H9 (cell line): ENCODE measurements at regions not wholly inside any gene's neighbourhood (a gene's known extent, or its start where the extent isn't known, plus 50 kb on each side); places are given as distances from the start of the nearest gene placed in this dataset.

ENCODE experiments used
- DNase-seq: peaks from one replicate; pipeline ENCODE4 v3.0.0-alpha.2; 2017
- H2AFZ ChIP-seq: one replicate; pipeline ENCODE4 v1.6.1; 2013; ENCODE audit warnings: mild to moderate bottlenecking, low read length, control low read depth, moderate library complexity
- H2AK5ac ChIP-seq: 2 replicates; pipeline ENCODE4 v1.6.1; 2013; ENCODE audit warnings: low read length, control low read depth, mixed read lengths; ENCODE audit not compliant: insufficient read length
- H2BK120ac ChIP-seq: one replicate; pipeline ENCODE4 v1.6.1; 2013; ENCODE audit warnings: low read depth, mild to moderate bottlenecking, low read length, control low read depth, inconsistent platforms; ENCODE audit not compliant: poor library complexity, severe bottlenecking
- H2BK12ac ChIP-seq: 2 replicates; pipeline ENCODE4 v1.6.1; 2013; ENCODE audit warnings: low read length, control low read depth, mixed read lengths, low read depth; ENCODE audit not compliant: insufficient read length
- H2BK15ac ChIP-seq: 2 replicates; pipeline ENCODE4 v1.6.1; 2013; ENCODE audit warnings: low read depth, low read length, control low read depth
- H2BK20ac ChIP-seq: one replicate; pipeline ENCODE4 v1.6.1; 2013; ENCODE audit warnings: low read depth, mild to moderate bottlenecking, low read length, control low read depth, inconsistent platforms; ENCODE audit not compliant: poor library complexity, severe bottlenecking
- H2BK5ac ChIP-seq: 2 replicates; pipeline ENCODE4 v1.6.1; 2013; ENCODE audit warnings: low read length, control low read depth, mixed read lengths; ENCODE audit not compliant: insufficient read length
- H3K14ac ChIP-seq: 2 replicates; pipeline ENCODE4 v1.6.1; 2013; ENCODE audit warnings: low read length, control low read depth; ENCODE audit not compliant: insufficient read depth
- H3K18ac ChIP-seq: 2 replicates; pipeline ENCODE4 v1.6.1; 2013; ENCODE audit warnings: low read depth, mild to moderate bottlenecking, mixed read lengths, low read length, control low read depth; ENCODE audit not compliant: insufficient read length
- H3K23ac ChIP-seq: 2 replicates; pipeline ENCODE4 v1.6.1; 2013; ENCODE audit warnings: low read length, control low read depth, mixed read lengths, low read depth; ENCODE audit not compliant: insufficient read length
- H3K23me2 ChIP-seq: 2 replicates; pipeline ENCODE4 v1.6.1; 2013; ENCODE audit warnings: low read depth, mild to moderate bottlenecking, mixed read lengths, low read length, control low read depth; ENCODE audit not compliant: insufficient read length, poor library complexity, severe bottlenecking
- H3K27ac ChIP-seq: 2 replicates; pipeline ENCODE4 v1.5.1; 2013; ENCODE audit warnings: low read length, control low read depth, mixed read lengths, low read depth; ENCODE audit not compliant: insufficient read length
- H3K27me3 ChIP-seq: 2 replicates; pipeline ENCODE4 v1.6.1; 2013; ENCODE audit warnings: low read length, control low read depth, inconsistent platforms; ENCODE audit not compliant: insufficient read depth
- H3K4ac ChIP-seq: 2 replicates; pipeline ENCODE4 v1.6.1; 2013; ENCODE audit warnings: low read depth, mild to moderate bottlenecking, control low read depth, inconsistent platforms, low read length, moderate library complexity
- H3K4me1 ChIP-seq: 2 replicates; pipeline ENCODE4 v1.6.1; 2013; ENCODE audit warnings: low read length, control low read depth, inconsistent platforms; ENCODE audit not compliant: insufficient read depth
- H3K4me2 ChIP-seq: 2 replicates; pipeline ENCODE4 v1.6.1; 2013; ENCODE audit warnings: low read length, control low read depth, mixed read lengths; ENCODE audit not compliant: insufficient read length, insufficient read depth
- H3K56ac ChIP-seq: 2 replicates; pipeline ENCODE4 v1.6.1; 2013; ENCODE audit warnings: low read depth, mild to moderate bottlenecking, mixed read lengths, low read length, control low read depth; ENCODE audit not compliant: insufficient read length
- H3K79me1 ChIP-seq: 2 replicates; pipeline ENCODE4 v1.6.1; 2013; ENCODE audit warnings: low read depth, mild to moderate bottlenecking, moderate library complexity, low read length, control low read depth, inconsistent platforms; ENCODE audit not compliant: insufficient read depth, poor library complexity, severe bottlenecking
- H3K79me2 ChIP-seq: 2 replicates; pipeline ENCODE4 v1.6.1; 2013; ENCODE audit warnings: low read length, control low read depth, inconsistent platforms; ENCODE audit not compliant: insufficient read depth
- H3K9ac ChIP-seq: 2 replicates; pipeline ENCODE4 v1.6.1; 2013; ENCODE audit warnings: low read length, control low read depth, mixed read lengths; ENCODE audit not compliant: insufficient read length; ENCODE audit errors: extremely low read depth
- H3K9me3 ChIP-seq: one replicate; pipeline ENCODE4 v1.6.1; 2013; ENCODE audit warnings: low read depth, low read length, inconsistent platforms; ENCODE audit not compliant: control insufficient read depth
- H3T11ph ChIP-seq: one replicate; pipeline ENCODE4 v1.6.1; 2013; ENCODE audit warnings: mild to moderate bottlenecking, low read length, control low read depth, inconsistent platforms
- H4K20me1 ChIP-seq: one replicate; pipeline ENCODE4 v1.6.1; 2013; ENCODE audit not compliant: control insufficient read depth, insufficient read length, insufficient read depth
- H4K5ac ChIP-seq: 2 replicates; pipeline ENCODE4 v1.6.1; 2013; ENCODE audit warnings: low read depth, mild to moderate bottlenecking, mixed read lengths, low read length, control low read depth; ENCODE audit not compliant: insufficient read length
- H4K8ac ChIP-seq: replicated peaks from 2 replicates; pipeline ENCODE4 v1.6.1; 2013; ENCODE audit warnings: low read length, control low read depth, mixed read lengths, low read depth; ENCODE audit not compliant: insufficient read length
- H4K91ac ChIP-seq: 2 replicates; pipeline ENCODE4 v1.6.1; 2013; ENCODE audit warnings: low read depth, mild to moderate bottlenecking, moderate library complexity, mixed read lengths, low read length, control low read depth; ENCODE audit not compliant: insufficient read length
- H3K27ac Mint-ChIP-seq, 3 experiments: 2 replicates in 2 of 3; 3 replicates in 1 of 3; pipeline ENCODE4 v1.8.0; 2020 to 2021; ENCODE audit warnings: mixed read lengths in 3 of 3, mild to moderate bottlenecking in 1 of 3, moderate library complexity in 1 of 3
- H3K27me3 Mint-ChIP-seq: 2 replicates; pipeline ENCODE4 v1.8.0; 2021; ENCODE audit warnings: low read depth, mild to moderate bottlenecking, moderate library complexity, mixed read lengths
- H3K36me3 Mint-ChIP-seq, 3 experiments: 2 replicates in 2 of 3; 3 replicates in 1 of 3; pipeline ENCODE4 v1.8.0; 2020 to 2021; ENCODE audit warnings: low read depth in 3 of 3, mixed read lengths in 3 of 3; ENCODE audit not compliant: insufficient read depth in 1 of 3
- H3K4me1 Mint-ChIP-seq, 2 experiments: 2 replicates each; pipeline ENCODE4 v1.8.0; 2020; ENCODE audit warnings: mixed read lengths in 2 of 2
- H3K4me3 Mint-ChIP-seq, 2 experiments: 2 replicates in 1 of 2; 3 replicates in 1 of 2; pipeline ENCODE4 v1.8.0; 2020 to 2021; ENCODE audit warnings: mild to moderate bottlenecking in 2 of 2, mixed read lengths in 2 of 2, moderate library complexity in 1 of 2
- H3K9me3 Mint-ChIP-seq, 2 experiments: 2 replicates in 1 of 2; 3 replicates in 1 of 2; pipeline ENCODE4 v1.8.0; 2020; ENCODE audit warnings: mild to moderate bottlenecking in 2 of 2, mixed read lengths in 2 of 2, moderate library complexity in 1 of 2
- CTCF ChIP-seq: fragments of 200-600 bp; sonication (generic); conservative IDR thresholded peaks from 3 replicates; pipeline ENCODE4 v1.8.0; 2021; ENCODE audit warnings: antibody characterized with exemption, mild to moderate bottlenecking
- WGBS: extraction: QIAGEN DNeasy Blood & Tissue Kit; methylation state at CpG from one replicate; pipeline ENCODE4 v1.1.7; 2013; ENCODE audit warnings: missing lambda C conversion rate, low lambda C conversion rate, mixed read lengths; ENCODE audit not compliant: insufficient read length; ENCODE audit errors: extremely low coverage; 5-methylcytosine and 5-hydroxymethylcytosine counted together

- Histone ChIP-seq H3K23ac (no peak overlapping the region), H4K20me1 (no peaks in the 10 kb centered on the region), H2BK15ac (no peak overlapping the region), H4K91ac (no peak overlapping the region), H3K79me2 (no peaks in the 10 kb centered on the region), H3K56ac (no peak overlapping the region), H3K9me3 (no peaks in the 10 kb centered on the region), H3K4me2 (no peak overlapping the region), H3K27me3 (no peaks in the 10 kb centered on the region), H3T11ph (no peak overlapping the region), H3K4ac (no peak overlapping the region), H2BK12ac (no peak overlapping the region), H3K23me2 (no peaks in the 10 kb centered on the region), H3K4me1 (no peaks in the 10 kb centered on the region), H3K27ac (no peak overlapping the region), H3K18ac (no peak overlapping the region), H2BK20ac (no peak overlapping the region), H3K14ac (no peak overlapping the region), H2AK5ac (no peak overlapping the region), H3K79me1 (no peaks in the 10 kb centered on the region), H4K5ac (no peak overlapping the region), H3K9ac (no peak overlapping the region), H2AFZ (no peak overlapping the region), H2BK5ac (no peak overlapping the region), H4K8ac (no peak overlapping the region), H2BK120ac (no peak overlapping the region)
- peaks cover 0 to 5% (median 0%) of the 10 kb centered on the region in 3 experiments; a peak in 2 of 7 replicates for H3K36me3 Mint-ChIP-seq
- WGBS = no CpG with 5 or more reads among the region's 3 CpGs
- H3K4me3 Mint-ChIP-seq = no peak overlapping the region
- H3K27me3 Mint-ChIP-seq = no peaks in the 10 kb centered on the region; the same call in 1 of the 2 replicates
- H3K27ac Mint-ChIP-seq = no peak overlapping the region
- no peaks in the 10 kb centered on the region for H3K4me1 Mint-ChIP-seq
- no peak for TF ChIP-seq CTCF
- peaks cover 2 to 7% of the 10 kb centered on the region in 2 experiments; a peak in 3 of 5 replicates for H3K9me3 Mint-ChIP-seq
- no peak for DNase-seq
Measured at GRCh38 chr7:119514326-119514725, 758.6 kb upstream of the KCND2 start.
